ENCODE measurements at regions not wholly inside any gene's neighbourhood (a gene's known extent, or its start where the extent isn't known, plus 50 kb on each side); places are given as distances from the start of the nearest gene placed in this dataset.

- no peak overlapping the region for H3K4me3 ChIP-seq (ENCODE audit: low read length in 2 of 2)
- no peak overlapping the region for H2BK120ac ChIP-seq (ENCODE audit: low read depth, low read length)
- H2BK12ac ChIP-seq (ENCODE audit: low read length), result no peak overlapping the region
- no CpG with 5 or more reads among the region's 4 CpGs for WGBS, 2 donors (ENCODE audit: extremely low coverage in 2 of 2, insufficient read length in 2 of 2, insufficient replicate concordance in 1 of 2)
- peaks cover 0 to 8% of the 10 kb centered on the region in 2 donors for H3K4me1 ChIP-seq (ENCODE audit: control insufficient read depth in 2 of 2, insufficient read depth in 1 of 2, low read depth in 1 of 2, low read length in 2 of 2)
- no peak overlapping the region for H3K4me2 ChIP-seq (ENCODE audit: insufficient read depth, low read length, poor library complexity, severe bottlenecking)
- H3K23ac ChIP-seq (ENCODE audit: low read depth, low read length, poor library complexity), result no peak overlapping the region
- DNase-seq (ENCODE audit: low spot score), result no peak
- no peak overlapping the region for H4K91ac ChIP-seq (ENCODE audit: low read depth, low read length, poor library complexity)
- no peak overlapping the region for H3K18ac ChIP-seq (ENCODE audit: low read length)
- no peak overlapping the region for H2AFZ ChIP-seq (ENCODE audit: low read length)
- H4K8ac ChIP-seq (ENCODE audit: low read depth, low read length), result peak overlapping the region; percentile 95
- H3K27ac ChIP-seq (replicated peaks; ENCODE audit: low read length), result no peak overlapping the region
- H3K36me3 ChIP-seq (replicated peaks in 1 of 2; ENCODE audit: control insufficient read depth in 2 of 2, insufficient read depth in 2 of 2, low read length in 2 of 2), result no peaks in the 10 kb centered on the region
- H3K9me3 ChIP-seq (replicated peaks in 1 of 2; ENCODE audit: control insufficient read depth in 2 of 2, insufficient read depth in 1 of 2, low read depth in 1 of 2, low read length in 2 of 2), result no peaks in the 10 kb centered on the region
- no peak overlapping the region for H3K4ac ChIP-seq (ENCODE audit: low read length)
- no peak overlapping the region for H2BK15ac ChIP-seq (ENCODE audit: low read length)
- no peak overlapping the region for H2AK5ac ChIP-seq (ENCODE audit: low read depth, low read length)
- H3K9ac ChIP-seq (ENCODE audit: low read depth, low read length, poor library complexity), result no peak overlapping the region
- H3K79me1 ChIP-seq (ENCODE audit: low read depth, low read length), result no peaks in the 10 kb centered on the region
- no peak overlapping the region for H3K14ac ChIP-seq (ENCODE audit: low read length)
- H2BK5ac ChIP-seq (ENCODE audit: low read length), result no peak overlapping the region
- H3K27me3 ChIP-seq (ENCODE audit: control insufficient read depth in 3 of 3, insufficient read depth in 3 of 3, low read depth in 1 of 3, low read length in 3 of 3), result peaks cover 0 to 8% (median 0%) of the 10 kb centered on the region in 3 experiments
These were observed 76.0 kb downstream of the CXCL12 start for GRCh38 chr10:44308935-44309334.

- Histone ChIP-seq H2AFZ (ENCODE audit: low read length) (no peak overlapping the region), H4K8ac (ENCODE audit: low read depth, low read length) (no peak overlapping the region), H2BK15ac (ENCODE audit: low read length) (no peak overlapping the region), H3K4ac (ENCODE audit: low read length) (no peak overlapping the region), H3K4me1 (ENCODE audit: control insufficient read depth in 2 of 2, insufficient read depth in 1 of 2, low read depth in 1 of 2, low read length in 2 of 2) (peaks cover 0 to 8% of the 10 kb centered on the region in 2 donors), H3K18ac (ENCODE audit: low read length) (no peak overlapping the region), H3K9ac (ENCODE audit: low read depth, low read length, poor library complexity) (no peak overlapping the region), H3K9me3 (replicated peaks in 1 of 2; ENCODE audit: control insufficient read depth in 2 of 2, insufficient read depth in 1 of 2, low read depth in 1 of 2, low read length in 2 of 2) (no peaks in the 10 kb centered on the region), H3K27ac (replicated peaks; ENCODE audit: low read length) (no peak overlapping the region), H3K14ac (ENCODE audit: low read length) (no peak overlapping the region), H2BK12ac (ENCODE audit: low read length) (no peak overlapping the region), H3K4me3 (ENCODE audit: low read length in 2 of 2) (no peak overlapping the region), H2BK5ac (ENCODE audit: low read length) (no peak overlapping the region), H3K79me1 (ENCODE audit: low read depth, low read length) (no peaks in the 10 kb centered on the region), H3K4me2 (ENCODE audit: insufficient read depth, low read length, poor library complexity, severe bottlenecking) (no peak overlapping the region), H2BK120ac (ENCODE audit: low read depth, low read length) (no peak overlapping the region), H4K91ac (ENCODE audit: low read depth, low read length, poor library complexity) (no peak overlapping the region), H2AK5ac (ENCODE audit: low read depth, low read length) (no peak overlapping the region), H3K27me3 (ENCODE audit: control insufficient read depth in 3 of 3, insufficient read depth in 3 of 3, low read depth in 1 of 3, low read length in 3 of 3) (peaks cover 0 to 8% (median 0%) of the 10 kb centered on the region in 3 experiments), H3K23ac (ENCODE audit: low read depth, low read length, poor library complexity) (no peak overlapping the region), H3K36me3 (replicated peaks in 1 of 2; ENCODE audit: control insufficient read depth in 2 of 2, insufficient read depth in 2 of 2, low read length in 2 of 2) (no peaks in the 10 kb centered on the region)
- no peak for DNase-seq (ENCODE audit: low spot score)
- WGBS, 2 donors (ENCODE audit: extremely low coverage in 2 of 2, insufficient read length in 2 of 2, insufficient replicate concordance in 1 of 2), result no CpG with 5 or more reads among the region's 3 CpGs
These were observed 77.2 kb downstream of the CXCL12 start for GRCh38 chr10:44307691-44308090.

- Histone ChIP-seq H3K9me3 (replicated peaks in 1 of 2; ENCODE audit: control insufficient read depth in 2 of 2, insufficient read depth in 1 of 2, low read depth in 1 of 2, low read length in 2 of 2) (no peaks in the 10 kb centered on the region), H2BK15ac (ENCODE audit: low read length) (no peak overlapping the region), H2AK5ac (ENCODE audit: low read depth, low read length) (no peak overlapping the region), H3K9ac (ENCODE audit: low read depth, low read length, poor library complexity) (no peak overlapping the region), H3K4me3 (ENCODE audit: low read length in 2 of 2) (no peak overlapping the region), H4K91ac (ENCODE audit: low read depth, low read length, poor library complexity) (no peak overlapping the region), H2BK5ac (ENCODE audit: low read length) (no peak overlapping the region), H3K4me1 (ENCODE audit: control insufficient read depth in 2 of 2, insufficient read depth in 1 of 2, low read depth in 1 of 2, low read length in 2 of 2) (peaks cover 0 to 6% of the 10 kb centered on the region in 2 donors), H3K27ac (replicated peaks; ENCODE audit: low read length) (no peak overlapping the region), H2BK120ac (ENCODE audit: low read depth, low read length) (no peak overlapping the region), H3K4ac (ENCODE audit: low read length) (no peak overlapping the region), H3K79me1 (ENCODE audit: low read depth, low read length) (no peaks in the 10 kb centered on the region), H2BK12ac (ENCODE audit: low read length) (no peak overlapping the region), H3K23ac (ENCODE audit: low read depth, low read length, poor library complexity) (no peak overlapping the region), H3K4me2 (ENCODE audit: insufficient read depth, low read length, poor library complexity, severe bottlenecking) (no peak overlapping the region), H3K27me3 (ENCODE audit: control insufficient read depth in 3 of 3, insufficient read depth in 3 of 3, low read depth in 1 of 3, low read length in 3 of 3) (peaks cover 0 to 8% (median 0%) of the 10 kb centered on the region in 3 experiments), H3K14ac (ENCODE audit: low read length) (no peak overlapping the region), H3K36me3 (replicated peaks in 1 of 2; ENCODE audit: control insufficient read depth in 2 of 2, insufficient read depth in 2 of 2, low read length in 2 of 2) (no peaks in the 10 kb centered on the region), H2AFZ (ENCODE audit: low read length) (no peak overlapping the region), H4K8ac (ENCODE audit: low read depth, low read length) (no peak overlapping the region), H3K18ac (ENCODE audit: low read length) (no peak overlapping the region)
- no CpG with 5 or more reads among the region's 2 CpGs for WGBS, 2 donors (ENCODE audit: extremely low coverage in 2 of 2, insufficient read length in 2 of 2, insufficient replicate concordance in 1 of 2)
- no peak for DNase-seq (ENCODE audit: low spot score)
These were observed 78.1 kb downstream of the CXCL12 start for GRCh38 chr10:44306762-44307161.

- Histone ChIP-seq H2BK12ac (ENCODE audit: low read length) (no peak overlapping the region), H3K14ac (ENCODE audit: low read length) (no peak overlapping the region), H3K36me3 (replicated peaks in 1 of 2; ENCODE audit: control insufficient read depth in 2 of 2, insufficient read depth in 2 of 2, low read length in 2 of 2) (no peaks in the 10 kb centered on the region), H4K91ac (ENCODE audit: low read depth, low read length, poor library complexity) (no peak overlapping the region), H2BK120ac (ENCODE audit: low read depth, low read length) (no peak overlapping the region), H3K9ac (ENCODE audit: low read depth, low read length, poor library complexity) (no peak overlapping the region), H3K9me3 (replicated peaks in 1 of 2; ENCODE audit: control insufficient read depth in 2 of 2, insufficient read depth in 1 of 2, low read depth in 1 of 2, low read length in 2 of 2) (no peaks in the 10 kb centered on the region), H2AFZ (ENCODE audit: low read length) (no peak overlapping the region), H3K27ac (replicated peaks; ENCODE audit: low read length) (no peak overlapping the region), H3K79me1 (ENCODE audit: low read depth, low read length) (no peaks in the 10 kb centered on the region), H3K4me2 (ENCODE audit: insufficient read depth, low read length, poor library complexity, severe bottlenecking) (no peak overlapping the region), H3K4me1 (ENCODE audit: control insufficient read depth in 2 of 2, insufficient read depth in 1 of 2, low read depth in 1 of 2, low read length in 2 of 2) (peaks cover 0 to 3% of the 10 kb centered on the region in 2 donors), H3K18ac (ENCODE audit: low read length) (no peak overlapping the region), H3K4me3 (ENCODE audit: low read length in 2 of 2) (no peak overlapping the region), H2BK15ac (ENCODE audit: low read length) (no peak overlapping the region), H3K4ac (ENCODE audit: low read length) (no peak overlapping the region), H2AK5ac (ENCODE audit: low read depth, low read length) (no peak overlapping the region), H3K27me3 (ENCODE audit: control insufficient read depth in 3 of 3, insufficient read depth in 3 of 3, low read depth in 1 of 3, low read length in 3 of 3) (peaks cover 0 to 6% (median 0%) of the 10 kb centered on the region in 3 experiments), H2BK5ac (ENCODE audit: low read length) (no peak overlapping the region), H3K23ac (ENCODE audit: low read depth, low read length, poor library complexity) (no peak overlapping the region), H4K8ac (ENCODE audit: low read depth, low read length) (no peak overlapping the region)
- no CpG with 5 or more reads among the region's 4 CpGs for WGBS, 2 donors (ENCODE audit: extremely low coverage in 2 of 2, insufficient read length in 2 of 2, insufficient replicate concordance in 1 of 2)
- DNase-seq (ENCODE audit: low spot score), result no peak
These were observed 78.7 kb downstream of the CXCL12 start for GRCh38 chr10:44306147-44306710.
